HG03039 (cell line): ENCODE measurements at regions not wholly inside any gene's neighbourhood (a gene's known extent, or its start where the extent isn't known, plus 50 kb on each side); places are given as distances from the start of the nearest gene placed in this dataset.
"Not testable (repeated sequence)": the region's sequence is repeated elsewhere in the genome, so short reads cannot be mapped to it uniquely, and the experiment has no call there.

Experiments used
- ATAC-seq: cut with Tn5 transposase; IDR thresholded peaks from one replicate; pipeline ENCODE4 v1.9.1; 2021; ENCODE audit warnings: mild to moderate bottlenecking, moderate library complexity; ENCODE audit not compliant: unreplicated experiment

- ATAC-seq = no peak
Observed at GRCh38 chr11:13782390-13783075, 114.1 kb downstream of the FAR1 start.

GRCh38 chr11:13784441-13784840 is 116.0 kb downstream of the FAR1 start:
- ATAC-seq = no peak

DNA sequence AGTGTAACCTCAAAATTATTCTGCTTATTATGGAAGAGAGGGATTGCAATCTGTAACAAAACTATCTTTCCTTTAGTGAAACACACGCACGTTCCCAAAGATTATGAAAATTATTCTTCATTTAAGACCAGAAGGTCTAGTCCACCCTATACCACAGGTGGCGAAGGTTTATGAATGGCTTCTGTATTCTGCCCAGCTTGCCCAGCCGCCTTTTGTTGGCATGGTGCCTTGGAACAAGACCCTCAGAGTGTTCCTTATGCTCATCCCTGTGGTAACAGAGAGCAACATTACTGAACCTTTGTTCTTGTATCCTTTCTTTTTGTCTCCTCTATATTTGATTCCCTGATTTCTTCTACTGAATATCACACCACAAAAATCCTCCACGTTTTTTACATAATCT is 116.4 kb downstream of the FAR1 start:
- ATAC-seq = no peak

DNA sequence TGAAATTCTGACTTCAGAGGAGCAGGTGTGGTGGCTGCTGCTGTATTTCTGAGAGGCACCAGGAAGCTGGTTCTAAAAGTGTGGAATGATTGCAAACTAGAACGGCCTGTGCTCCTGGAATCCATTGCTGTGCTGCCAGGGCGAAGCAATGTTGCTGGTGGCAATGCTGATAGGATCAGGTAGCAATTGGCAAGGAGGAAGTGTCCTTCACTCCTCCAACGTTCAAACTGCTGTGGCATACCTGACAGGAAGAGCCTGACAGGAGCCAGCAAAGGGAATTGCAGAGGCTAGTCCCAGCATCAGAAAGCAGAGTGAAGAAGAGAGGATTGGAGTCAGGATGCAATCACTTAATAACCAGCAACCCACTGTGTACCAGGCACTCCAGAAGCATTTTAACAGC is 118.2 kb downstream of the FAR1 start:
- no peak for ATAC-seq

GRCh38 chr11:13797616-13798015 is 129.1 kb downstream of the FAR1 start:
- not testable (repeated sequence) for ATAC-seq

DNA sequence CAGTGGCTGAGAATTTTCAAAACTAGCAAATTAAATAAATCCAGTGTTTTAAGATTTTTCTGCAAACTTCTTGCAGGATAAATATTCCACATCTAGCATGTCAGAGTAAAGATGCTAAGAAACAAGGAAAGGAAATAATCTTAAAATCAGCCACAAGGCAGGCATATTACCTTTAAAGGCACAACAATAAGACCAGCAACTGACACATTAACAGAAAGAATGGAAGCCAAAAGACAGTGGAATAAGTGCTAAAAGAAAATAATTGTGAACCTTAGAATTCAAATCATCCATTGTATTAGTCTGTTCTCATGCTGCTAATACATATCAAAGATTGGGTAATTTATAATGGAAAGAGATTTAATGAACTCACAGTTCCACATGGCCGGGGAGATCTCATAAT is 132.4 kb downstream of the FAR1 start:
- no peak for ATAC-seq

- no peak for ATAC-seq
Observed at GRCh38 chr11:13818325-13818724, 144.2 kb upstream of the SPON1 start.

DNA sequence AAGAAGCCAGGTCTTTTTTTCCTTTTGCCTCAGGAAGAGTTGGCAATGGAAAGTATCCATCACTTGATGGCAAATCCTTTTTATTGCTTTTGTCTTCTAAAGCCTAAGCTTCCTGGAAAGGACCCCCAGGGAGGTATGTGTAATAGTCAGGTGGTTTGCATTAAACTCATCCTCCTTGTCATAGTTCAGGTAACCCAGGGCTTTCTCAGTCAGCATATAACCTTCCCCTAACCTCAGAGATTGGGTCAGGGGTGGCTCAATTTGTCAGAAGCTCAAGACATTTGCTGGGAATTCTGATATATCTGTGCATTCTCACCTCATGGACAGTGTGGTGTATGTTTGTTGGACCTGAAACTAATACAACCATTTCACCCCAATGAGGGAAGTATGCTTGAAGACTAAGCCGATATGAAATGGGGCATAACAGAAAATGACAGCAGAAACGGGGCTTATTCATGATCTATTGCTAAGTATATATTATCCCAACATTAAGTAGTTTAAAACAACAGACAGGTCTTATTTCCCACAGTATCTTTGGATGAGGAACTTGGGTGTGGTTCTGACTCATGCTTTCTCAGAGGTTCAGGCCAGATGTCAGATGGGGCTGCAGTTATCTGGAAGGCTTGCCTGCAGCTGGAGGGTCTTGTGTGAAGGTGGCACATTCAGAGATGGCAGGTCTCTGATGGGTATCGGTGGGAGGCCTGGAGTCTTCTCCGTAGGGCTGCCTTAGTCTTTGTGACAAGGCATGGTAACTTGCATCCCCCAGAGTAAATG is 135.8 kb upstream of the SPON1 start:
- no peak for ATAC-seq

- no peak for ATAC-seq
Observed at GRCh38 chr11:13831696-13832095, 130.8 kb upstream of the SPON1 start.

DNA sequence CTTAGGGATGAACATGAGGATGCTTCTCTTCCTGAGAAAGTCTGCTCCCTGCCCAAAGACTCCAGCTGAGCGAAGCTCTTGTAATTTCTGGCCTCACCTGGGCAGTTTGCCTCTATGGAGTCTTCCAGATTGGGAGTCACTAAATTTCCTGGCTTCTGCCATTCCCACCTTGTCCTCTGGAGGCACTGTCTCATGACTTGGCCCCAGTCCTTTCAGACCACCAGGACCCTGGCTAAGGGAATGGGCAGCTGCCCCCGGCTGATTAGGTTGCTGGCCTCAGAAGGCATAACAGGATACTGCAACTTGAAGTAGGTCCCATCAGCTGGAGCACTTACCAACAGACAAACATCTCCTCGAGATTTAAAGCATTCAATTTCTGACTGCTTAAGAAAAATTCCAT is 128.1 kb upstream of the SPON1 start:
- ATAC-seq = no peak

- ATAC-seq = no peak
Observed at GRCh38 chr11:13836666-13837065, 125.9 kb upstream of the SPON1 start.

- ATAC-seq = no peak
Observed at GRCh38 chr11:13837286-13837685, 125.2 kb upstream of the SPON1 start.

DNA sequence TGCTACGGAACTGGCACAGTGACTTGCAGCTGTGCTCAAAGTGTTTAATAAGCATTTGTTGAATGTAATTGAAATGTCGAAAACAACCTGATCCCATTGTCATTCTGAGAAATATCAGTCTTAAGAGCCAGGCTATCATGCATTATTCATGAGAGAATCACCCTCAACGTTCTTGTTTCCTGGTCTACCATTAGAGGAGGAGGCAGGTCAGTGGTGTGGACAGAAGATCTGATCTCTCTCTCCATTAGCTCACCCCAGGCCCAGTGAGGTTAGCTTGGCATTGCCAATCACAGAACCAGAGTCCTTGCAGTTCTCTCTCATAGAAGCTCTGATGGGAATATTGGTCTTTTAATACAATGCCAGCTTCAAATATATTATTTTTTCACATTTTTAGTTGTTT is 121.1 kb upstream of the SPON1 start:
- ATAC-seq = no peak

GRCh38 chr11:13848031-13848430 is 114.5 kb upstream of the SPON1 start:
- no peak for ATAC-seq

DNA sequence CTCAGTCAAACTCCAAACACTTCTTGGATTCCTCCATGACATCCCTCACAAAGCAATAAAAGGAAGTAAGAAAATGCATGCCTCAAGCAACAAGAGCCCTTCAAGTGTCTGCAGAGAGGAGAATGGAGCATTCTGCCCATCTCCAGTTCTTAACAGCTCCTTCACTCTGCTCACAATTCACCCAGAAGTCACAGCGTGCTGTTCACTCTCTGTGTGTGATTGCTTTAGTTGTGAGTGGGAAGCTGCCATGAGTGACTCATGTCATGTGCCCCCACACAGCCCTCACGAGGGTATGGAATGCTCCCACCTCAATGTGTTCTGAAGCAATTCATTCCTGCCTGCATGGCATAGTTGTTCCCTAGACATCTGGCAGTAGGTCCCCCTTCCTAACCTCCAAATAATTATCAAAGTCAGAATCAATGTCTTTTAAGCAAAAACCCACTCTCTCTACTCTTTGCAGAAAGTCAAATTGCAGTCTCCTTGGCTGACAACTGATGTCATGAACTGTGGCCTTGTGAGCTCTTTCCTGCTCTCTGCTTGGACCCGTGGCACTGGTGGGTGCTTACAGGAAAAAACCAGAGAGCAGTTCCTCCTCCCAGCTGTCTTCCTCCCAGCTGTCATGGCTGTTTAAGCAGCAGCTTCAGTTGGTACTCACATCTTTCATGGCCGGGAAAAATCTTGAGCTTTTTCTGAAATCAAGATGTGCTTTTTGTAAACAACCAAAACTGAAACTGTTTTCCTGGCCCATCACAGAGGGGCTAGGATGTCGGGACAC is 112.1 kb upstream of the SPON1 start:
- no peak for ATAC-seq

DNA sequence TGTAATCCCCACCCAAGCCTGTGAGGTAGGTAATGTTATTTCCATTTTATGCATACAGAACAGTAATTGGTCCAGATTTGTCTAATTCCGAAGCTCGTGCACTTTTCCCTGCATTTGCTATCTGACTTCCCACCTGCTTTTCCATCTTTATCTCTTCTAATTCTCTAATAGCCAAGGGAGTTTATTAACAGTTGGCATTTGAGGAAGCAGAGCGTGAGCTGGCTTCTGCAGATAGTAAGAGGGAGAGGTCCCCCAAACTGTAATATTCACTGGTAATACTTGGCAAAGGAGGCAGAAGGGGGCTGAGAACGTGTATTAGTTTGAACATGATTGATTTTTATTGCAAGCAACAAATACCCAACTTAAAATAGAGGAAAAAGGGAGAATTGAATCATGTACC is 110.8 kb upstream of the SPON1 start:
- no peak for ATAC-seq

DNA sequence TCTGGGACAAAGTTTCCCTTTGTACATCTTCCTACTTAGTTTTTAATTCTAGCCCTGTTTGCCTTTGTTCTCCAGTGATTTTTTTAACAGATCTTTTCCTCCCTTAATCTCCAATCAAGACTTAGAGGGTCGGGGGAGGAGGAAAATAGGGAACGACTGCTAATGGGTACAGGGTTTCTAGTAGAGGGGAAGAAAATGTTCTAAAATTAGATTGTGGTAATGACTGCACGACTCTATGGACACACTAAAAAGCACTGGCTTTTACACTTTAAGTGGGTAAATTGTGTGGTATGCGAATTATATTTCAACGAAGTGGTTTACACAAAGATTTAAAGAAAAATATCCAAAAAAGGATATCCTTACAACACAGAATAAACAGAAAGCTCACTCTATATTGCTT is 110.0 kb upstream of the SPON1 start:
- ATAC-seq = no peak

DNA sequence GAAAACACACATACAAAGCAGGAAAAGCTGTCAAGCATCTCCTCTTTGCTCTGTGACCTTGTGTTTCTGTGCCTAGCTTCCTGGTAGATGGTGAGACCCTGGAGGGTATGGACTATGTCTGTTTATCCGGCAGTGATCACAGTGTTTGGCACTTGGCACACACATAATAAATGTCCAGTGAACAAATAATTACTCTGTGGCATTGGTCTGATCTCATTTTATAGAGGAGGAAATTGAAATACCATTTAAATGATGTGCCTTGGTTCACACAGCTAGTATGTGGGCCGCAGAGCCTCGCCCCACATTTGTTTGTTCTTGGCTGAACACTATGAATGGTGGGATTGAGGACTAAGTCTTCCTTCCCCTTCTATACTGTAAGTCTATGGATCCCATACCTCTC is 104.7 kb upstream of the SPON1 start:
- no peak for ATAC-seq

GRCh38 chr11:13859892-13860291 is 102.6 kb upstream of the SPON1 start:
- no peak for ATAC-seq

DNA sequence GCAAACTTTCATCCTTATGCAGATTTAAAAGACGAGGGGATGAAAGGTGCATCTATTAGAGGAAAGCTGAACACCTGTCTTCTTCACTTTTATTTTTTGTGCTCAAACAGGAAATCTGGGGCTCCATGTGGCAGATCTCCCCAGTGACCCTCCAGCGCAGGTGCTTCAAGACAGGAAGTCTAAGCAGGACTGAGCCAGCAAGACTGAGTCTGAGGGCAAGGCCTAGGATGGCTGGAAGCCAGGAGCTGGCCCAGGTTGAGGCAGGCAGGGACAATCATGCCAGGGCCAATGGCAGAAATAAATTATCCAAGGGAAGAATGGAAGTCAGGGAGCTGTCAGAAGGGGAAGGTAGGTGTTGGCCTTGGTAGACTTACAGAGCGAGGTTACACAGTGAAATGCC is 101.1 kb upstream of the SPON1 start:
- ATAC-seq = no peak

- no peak for ATAC-seq
Observed at GRCh38 chr11:13862845-13863392, 99.6 kb upstream of the SPON1 start.
